ENCODE measurements at regions not wholly inside any gene's neighbourhood (a gene's known extent, or its start where the extent isn't known, plus 50 kb on each side); places are given as distances from the start of the nearest gene placed in this dataset.
"Not testable (repeated sequence)": the region's sequence is repeated elsewhere in the genome, so short reads cannot be mapped to it uniquely, and the experiment has no call there.

DNA sequence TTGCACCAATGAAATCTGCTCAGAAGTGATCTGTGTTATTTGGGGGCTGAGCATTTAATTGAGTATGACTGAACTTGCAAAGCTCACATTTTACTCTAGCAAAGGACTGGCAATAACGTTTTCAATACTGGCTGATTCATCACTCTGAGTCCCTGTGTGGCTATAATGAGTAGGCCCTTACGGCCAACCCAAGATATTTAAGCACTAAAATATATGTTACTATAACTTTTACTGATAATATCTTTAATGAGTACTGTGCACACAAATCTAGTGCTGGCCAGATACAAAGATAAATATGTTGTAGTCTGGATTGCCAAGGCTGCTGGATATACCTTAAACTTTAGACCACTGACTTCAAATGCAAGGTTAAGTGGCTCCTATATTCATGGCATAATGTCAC, 436.4 kb upstream of the KCNMB2 start:
- no peak for DNase-seq (ENCODE audit: low read depth)
- no peak overlapping the region for H3K4me3 ChIP-seq (ENCODE audit: low read depth, low read length)
- no peak for TF ChIP-seq CTCF (conservative IDR thresholded peaks at IDR 0.05; ENCODE audit: low read depth, low read length)

- DNase-seq (ENCODE audit: low read depth): no peak
- no peak for TF ChIP-seq CTCF (conservative IDR thresholded peaks at IDR 0.05; ENCODE audit: low read depth, low read length)
These were observed 435.3 kb upstream of the KCNMB2 start for GRCh38 chr3:178100908-178101307.

GRCh38 chr3:178103140-178103539, 433.1 kb upstream of the KCNMB2 start:
- TF ChIP-seq CTCF (conservative IDR thresholded peaks at IDR 0.05; ENCODE audit: low read depth, low read length): no peak
- no peak for DNase-seq (ENCODE audit: low read depth)
- no peak overlapping the region for H3K4me3 ChIP-seq (ENCODE audit: low read depth, low read length)

More at GRCh38 chr3:178100908-178101307, 435.3 kb upstream of the KCNMB2 start:
- no peak overlapping the region for H3K4me3 ChIP-seq (ENCODE audit: low read depth, low read length)

DNA sequence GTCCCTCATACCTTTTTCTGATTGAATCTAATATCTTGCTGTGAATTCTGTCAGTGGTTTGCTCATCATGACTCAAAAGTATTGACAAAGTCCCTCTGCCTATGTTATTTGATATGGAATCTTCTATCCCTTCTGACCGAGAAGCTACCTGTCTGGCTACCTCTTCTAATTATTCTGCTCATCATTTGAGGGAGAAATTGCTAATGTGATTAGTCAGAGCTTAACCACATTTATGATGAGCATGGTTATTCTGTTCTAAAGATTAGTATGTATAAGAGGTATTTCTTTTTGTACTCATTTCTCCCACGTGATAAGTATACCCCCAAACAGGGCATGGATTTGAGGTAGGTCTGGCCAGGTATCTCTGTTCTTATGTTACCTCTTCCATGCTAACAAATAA, 428.4 kb upstream of the KCNMB2 start:
- no peak for TF ChIP-seq CTCF (conservative IDR thresholded peaks at IDR 0.05; ENCODE audit: low read depth, low read length)
- H3K4me3 ChIP-seq (ENCODE audit: low read depth, low read length): no peak overlapping the region
- DNase-seq (ENCODE audit: low read depth): no peak

- TF ChIP-seq CTCF (conservative IDR thresholded peaks at IDR 0.05; ENCODE audit: low read depth, low read length): no peak
- DNase-seq (ENCODE audit: low read depth): no peak
- no peak overlapping the region for H3K4me3 ChIP-seq (ENCODE audit: low read depth, low read length)
These were observed 426.5 kb upstream of the KCNMB2 start for GRCh38 chr3:178109691-178110090.

- no peak for DNase-seq (ENCODE audit: low read depth)
- H3K4me3 ChIP-seq (ENCODE audit: low read depth, low read length): no peak overlapping the region
- no peak for TF ChIP-seq CTCF (conservative IDR thresholded peaks at IDR 0.05; ENCODE audit: low read depth, low read length)
These were observed 424.1 kb upstream of the KCNMB2 start for GRCh38 chr3:178112134-178112533.

DNA sequence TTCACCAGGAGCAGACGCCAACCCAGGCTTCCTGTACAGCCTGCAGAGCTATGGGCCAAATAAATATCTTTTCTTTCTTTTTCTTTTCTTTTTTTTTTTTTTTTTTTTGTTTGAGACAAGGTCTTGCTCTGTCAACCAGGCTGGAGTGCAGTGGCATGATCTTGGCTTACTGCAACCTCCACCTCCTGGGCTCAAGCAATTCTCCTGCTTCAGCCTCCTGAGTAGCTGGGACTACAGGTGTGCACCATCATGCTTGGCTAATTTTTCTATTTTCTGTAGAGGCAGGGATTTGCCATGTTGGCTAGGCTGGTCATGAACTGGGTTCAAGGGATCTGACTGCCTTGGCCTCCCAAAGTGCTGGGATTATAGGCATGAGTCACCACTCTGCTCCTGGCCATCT, 423.7 kb upstream of the KCNMB2 start:
- not testable (repeated sequence) for DNase-seq (ENCODE audit: low read depth); H3K4me3 ChIP-seq (ENCODE audit: low read depth, low read length)

DNA sequence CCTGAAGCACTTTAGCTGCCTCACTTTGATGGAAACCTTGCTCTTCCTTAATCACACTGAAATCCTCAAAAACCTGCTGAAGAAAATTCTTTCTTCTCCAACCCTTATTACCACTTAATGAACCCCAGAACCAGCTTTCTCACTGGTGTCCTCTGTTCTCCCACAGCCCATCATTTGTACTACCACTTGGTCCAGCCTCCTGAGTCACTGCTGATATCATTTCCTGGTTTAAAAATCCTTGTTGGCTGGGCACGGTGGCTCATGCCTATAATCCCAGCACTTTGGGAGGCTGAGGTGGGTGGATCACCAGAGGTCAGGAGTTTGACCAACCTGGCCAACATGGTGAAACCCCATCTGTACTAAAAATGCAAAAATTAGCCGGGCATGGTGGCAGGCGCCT, 418.6 kb upstream of the KCNMB2 start:
- no peak for DNase-seq (ENCODE audit: low read depth)
- TF ChIP-seq CTCF (conservative IDR thresholded peaks at IDR 0.05; ENCODE audit: low read depth, low read length): no peak
- no peak overlapping the region for H3K4me3 ChIP-seq (ENCODE audit: low read depth, low read length)

- DNase-seq (ENCODE audit: low read depth): peak; percentile 49
- H3K4me3 ChIP-seq (ENCODE audit: low read depth, low read length): not testable (repeated sequence)
These were observed 416.5 kb upstream of the KCNMB2 start for GRCh38 chr3:178119608-178120295.

All from choroid plexus epithelial cell (primary cell).